Thyroid gland (tissue), 4 donors: ENCODE measurements at regions not wholly inside any gene's neighbourhood (a gene's known extent, or its start where the extent isn't known, plus 50 kb on each side); places are given as distances from the start of the nearest gene placed in this dataset.
"Not testable (repeated sequence)": the region's sequence is repeated elsewhere in the genome, so short reads cannot be mapped to it uniquely, and the experiment has no call there.

Source experiments
- DNase-seq, 2 donors: peaks; one replicate each; pipeline ENCODE4 v3.0.0-alpha.2; 2019
- H3K27ac ChIP-seq, 3 donors: fragments of 200-600 bp; sonication (generic); 1 replicate in 2 of 3; 2 replicates in 1 of 3; pipeline ENCODE4 v1.5.1; 2016 to 2019; ENCODE audit warnings: mild to moderate bottlenecking in 1 of 3, moderate library complexity in 1 of 3
- H3K27me3 ChIP-seq: fragments of 200-600 bp; sonication (generic); one replicate; pipeline ENCODE4 v1.5.1; 2019
- H3K36me3 ChIP-seq, 2 donors: fragments of 200-600 bp; sonication (generic); one replicate each; pipeline ENCODE4 v1.5.1; 2016 to 2019
- H3K4me1 ChIP-seq, 2 donors: fragments of 200-600 bp; sonication (generic); one replicate each; pipeline ENCODE4 v1.5.1; 2017 to 2019
- H3K4me3 ChIP-seq, 3 donors: fragments of 200-600 bp; sonication (generic); replicated peaks in 1 of 3; 1 replicate in 2 of 3; 2 replicates in 1 of 3; pipeline ENCODE4 v1.5.1; 2016; ENCODE audit warnings: mild to moderate bottlenecking in 1 of 3
- H3K9me3 ChIP-seq: fragments of 200-600 bp; sonication (generic); one replicate; pipeline ENCODE4 v1.5.1; 2017
- POLR2A ChIP-seq, 2 donors: fragments of 450-650 bp; IDR thresholded peaks; one replicate each; pipeline ENCODE4 v1.6.1; 2017; ENCODE audit warnings: antibody characterized with exemption in 2 of 2, mild to moderate bottlenecking in 2 of 2, moderate library complexity in 1 of 2
- WGBS, 2 donors: methylation state at CpG; one replicate each; pipeline ENCODE4 v1.1.5; 2017; 5-methylcytosine and 5-hydroxymethylcytosine counted together
- intact Hi-C: fragments of 100-400 bp; cut with DNase I; formaldehyde crosslinking; loops from one replicate; pipeline ENCODE4 v1.15.1; 2023
- TF ChIP-seq, protein P1 (sequence below), 6 experiments: fragments of 200-600 bp in 3 of 6; fragments of 450-650 bp in 3 of 6; sonication (generic) in 3 of 6; IDR thresholded peaks; one replicate each; pipeline ENCODE4 v1.5.1; 2016 to 2019; ENCODE audit warnings: antibody characterized with exemption in 6 of 6, mild to moderate bottlenecking in 2 of 6, inconsistent platforms in 1 of 6, moderate library complexity in 1 of 6

- TF ChIP-seq POLR2A (IDR thresholded peaks at IDR 0.05): no peak
- TF ChIP-seq, protein P1, sequence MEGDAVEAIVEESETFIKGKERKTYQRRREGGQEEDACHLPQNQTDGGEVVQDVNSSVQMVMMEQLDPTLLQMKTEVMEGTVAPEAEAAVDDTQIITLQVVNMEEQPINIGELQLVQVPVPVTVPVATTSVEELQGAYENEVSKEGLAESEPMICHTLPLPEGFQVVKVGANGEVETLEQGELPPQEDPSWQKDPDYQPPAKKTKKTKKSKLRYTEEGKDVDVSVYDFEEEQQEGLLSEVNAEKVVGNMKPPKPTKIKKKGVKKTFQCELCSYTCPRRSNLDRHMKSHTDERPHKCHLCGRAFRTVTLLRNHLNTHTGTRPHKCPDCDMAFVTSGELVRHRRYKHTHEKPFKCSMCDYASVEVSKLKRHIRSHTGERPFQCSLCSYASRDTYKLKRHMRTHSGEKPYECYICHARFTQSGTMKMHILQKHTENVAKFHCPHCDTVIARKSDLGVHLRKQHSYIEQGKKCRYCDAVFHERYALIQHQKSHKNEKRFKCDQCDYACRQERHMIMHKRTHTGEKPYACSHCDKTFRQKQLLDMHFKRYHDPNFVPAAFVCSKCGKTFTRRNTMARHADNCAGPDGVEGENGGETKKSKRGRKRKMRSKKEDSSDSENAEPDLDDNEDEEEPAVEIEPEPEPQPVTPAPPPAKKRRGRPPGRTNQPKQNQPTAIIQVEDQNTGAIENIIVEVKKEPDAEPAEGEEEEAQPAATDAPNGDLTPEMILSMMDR (IDR thresholded peaks at IDR 0.05): no peak
- H3K36me3 ChIP-seq: no peaks in the 10 kb centered on the region
- H3K27me3 ChIP-seq: no peaks in the 10 kb centered on the region
- WGBS, 2 donors: 69 to 84% methylated on average over 2 of the region's 2 CpGs
- no peak overlapping the region for H3K27ac ChIP-seq
- H3K4me1 ChIP-seq: no peaks in the 10 kb centered on the region
- intact Hi-C loops: no loop called here
- no peak overlapping the region for H3K4me3 ChIP-seq
- H3K9me3 ChIP-seq: no peaks in the 10 kb centered on the region
- no peak for DNase-seq
Measured at GRCh38 chr10:62981096-62981495, 152.0 kb upstream of the NRBF2 start.

DNA sequence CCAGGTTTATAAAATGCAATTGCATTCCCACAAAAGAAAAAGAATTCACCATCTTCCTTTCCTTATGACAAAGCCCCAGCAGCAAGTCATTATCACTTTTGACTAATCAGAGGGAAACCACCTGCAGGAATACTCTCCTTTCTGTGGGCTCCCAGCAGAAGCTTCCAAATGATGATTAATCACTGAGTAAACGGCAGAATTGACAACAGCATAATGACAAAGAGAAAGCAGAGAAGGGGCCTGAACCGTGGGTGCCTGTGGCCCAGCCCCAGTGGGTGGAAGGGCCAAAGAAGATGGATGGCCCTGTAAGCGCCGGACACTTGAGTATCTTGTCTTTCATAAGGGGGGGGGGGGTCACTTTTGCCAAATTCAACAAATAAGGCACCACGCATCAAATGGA is 152.4 kb upstream of the NRBF2 start:
- no peak for TF ChIP-seq POLR2A (IDR thresholded peaks at IDR 0.05)
- TF ChIP-seq, protein P1 (IDR thresholded peaks at IDR 0.05): no peak

GRCh38 chr10:62979921-62980320 is 153.2 kb upstream of the NRBF2 start:
- H3K9me3 ChIP-seq: no peaks in the 10 kb centered on the region
- no peak overlapping the region for H3K4me3 ChIP-seq
- no peak for DNase-seq
- intact Hi-C loops: no loop called here
- no peaks in the 10 kb centered on the region for H3K36me3 ChIP-seq
- H3K27me3 ChIP-seq: no peaks in the 10 kb centered on the region
- H3K27ac ChIP-seq: no peak overlapping the region
- no peaks in the 10 kb centered on the region for H3K4me1 ChIP-seq
- TF ChIP-seq POLR2A (IDR thresholded peaks at IDR 0.05): no peak
- TF ChIP-seq, protein P1 (IDR thresholded peaks at IDR 0.05): no peak

More for the DNA sequence above, 152.4 kb upstream of the NRBF2 start:
- H3K36me3 ChIP-seq: no peaks in the 10 kb centered on the region
- no peak for DNase-seq
- intact Hi-C loops: no loop called here
- no peaks in the 10 kb centered on the region for H3K27me3 ChIP-seq
- WGBS, 2 donors: 61 to 65% methylated on average over 5 of the region's 5 CpGs
- no peaks in the 10 kb centered on the region for H3K9me3 ChIP-seq
- no peaks in the 10 kb centered on the region for H3K4me1 ChIP-seq
- H3K27ac ChIP-seq: no peak overlapping the region
- no peak overlapping the region for H3K4me3 ChIP-seq

GRCh38 chr10:62978482-62978881 is 154.6 kb upstream of the NRBF2 start:
- intact Hi-C loops: no loop called here
- Histone ChIP-seq H3K36me3 (no peaks in the 10 kb centered on the region), H3K9me3 (no peaks in the 10 kb centered on the region), H3K4me1 (no peaks in the 10 kb centered on the region), H3K4me3 (no peak overlapping the region), H3K27ac (no peak overlapping the region), H3K27me3 (no peaks in the 10 kb centered on the region)
- 62 to 68% methylated on average over 4 of the region's 4 CpGs for WGBS, 2 donors
- DNase-seq: no peak
- TF ChIP-seq POLR2A (IDR thresholded peaks at IDR 0.05): no peak
- TF ChIP-seq, protein P1 (IDR thresholded peaks at IDR 0.05): no peak

DNA sequence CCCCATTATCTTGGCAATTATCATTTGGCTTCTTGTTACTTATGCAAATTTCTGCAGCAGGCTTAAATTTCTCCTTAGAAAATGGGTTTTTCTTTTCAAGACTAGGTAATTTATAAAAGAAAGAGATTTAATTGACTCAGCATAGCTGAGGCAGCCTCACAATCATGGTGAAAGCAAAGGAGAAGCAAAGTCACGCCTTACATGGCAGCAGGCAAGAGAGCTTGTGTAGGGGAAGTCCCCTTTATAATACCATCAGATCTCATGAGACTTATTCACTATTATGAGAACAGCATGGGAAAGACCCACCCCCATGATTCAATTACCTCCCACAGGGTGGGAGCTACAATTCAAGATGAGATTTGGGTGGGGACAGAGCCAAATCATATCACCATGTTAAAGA is 158.3 kb upstream of the NRBF2 start:
- intact Hi-C loops, H3K4me1 ChIP-seq, H3K36me3 ChIP-seq, H3K4me3 ChIP-seq, DNase-seq, H3K27ac ChIP-seq, H3K27me3 ChIP-seq, H3K9me3 ChIP-seq: not testable (repeated sequence)
- WGBS, 2 donors: 80 to 96% methylated on average over 1 of the region's 1 CpG

- H3K27ac ChIP-seq: no peak overlapping the region
- no peak for DNase-seq
- no peaks in the 10 kb centered on the region for H3K9me3 ChIP-seq
- no peaks in the 10 kb centered on the region for H3K27me3 ChIP-seq
- intact Hi-C loops: no loop called here
- H3K36me3 ChIP-seq: no peaks in the 10 kb centered on the region
- H3K4me3 ChIP-seq: no peak overlapping the region
- H3K4me1 ChIP-seq: no peaks in the 10 kb centered on the region
- TF ChIP-seq, protein P1 (IDR thresholded peaks at IDR 0.05): no peak
- no peak for TF ChIP-seq POLR2A (IDR thresholded peaks at IDR 0.05)
Measured at GRCh38 chr10:62972103-62972502, 155.9 kb upstream of the EGR2 start.
